IMR-90 (cell line): ENCODE measurements at regions not wholly inside any gene's neighbourhood (a gene's known extent, or its start where the extent isn't known, plus 50 kb on each side); places are given as distances from the start of the nearest gene placed in this dataset.

ENCODE experiments used
- ATAC-seq: fragments of 200-7000 bp; cut with Tn5 transposase; 2 replicates; pipeline ENCODE4 v1.9.1; 2020; ENCODE audit warnings: low read depth, mild to moderate bottlenecking, moderate library complexity
- BruUV-seq: library from RNA; stranded (reverse); fragments of 400-500 nt; replicated peaks from 2 replicates; lab custom pipeline; 2021; lab: Mats Ljungman, UMichigan
- CTCF ChIA-PET: fragments of 300-600 bp; formaldehyde crosslinking; extraction: SDS; loops from one replicate; lab custom pipeline; 2021; ENCODE audit warnings: antibody characterized with exemption; lab: Yijun Ruan, JAX
- POLR2A ChIA-PET: fragments of 300-600 bp; sonication (Branson Sonifier 250); formaldehyde crosslinking; loops from one replicate; lab custom pipeline; 2022; ENCODE audit warnings: antibody characterized with exemption; ENCODE audit not compliant: unreplicated experiment; lab: Charles Lee
- DNase-seq: peaks from one replicate; pipeline ENCODE4 v3.0.0; 2013
- H2AFZ ChIP-seq: replicated peaks from 2 replicates; pipeline ENCODE3; 2013; ENCODE audit warnings: low read length, mild to moderate bottlenecking; ENCODE audit not compliant: poor library complexity
- H2AK5ac ChIP-seq: 2 replicates; pipeline ENCODE4 v1.6.1; 2013; ENCODE audit warnings: low read depth, low read length, inconsistent platforms
- H2AK9ac ChIP-seq: replicated peaks from 2 replicates; pipeline ENCODE3; 2013; ENCODE audit warnings: mild to moderate bottlenecking, low read depth, low read length, moderate library complexity; ENCODE audit not compliant: poor library complexity
- H2BK120ac ChIP-seq: 2 replicates; pipeline ENCODE4 v1.6.1; 2013; ENCODE audit warnings: low read depth, low read length, inconsistent platforms
- H2BK15ac ChIP-seq: 3 replicates; pipeline ENCODE4 v1.6.1; 2013; ENCODE audit warnings: low read depth, low read length, inconsistent platforms
- H2BK20ac ChIP-seq: 2 replicates; pipeline ENCODE4 v1.6.1; 2013; ENCODE audit warnings: low read depth, mild to moderate bottlenecking, inconsistent platforms, low read length, moderate library complexity
- H2BK5ac ChIP-seq: 2 replicates; pipeline ENCODE4 v1.6.1; 2013; ENCODE audit warnings: mild to moderate bottlenecking, low read depth, low read length, inconsistent platforms; ENCODE audit not compliant: poor library complexity, severe bottlenecking
- H3K14ac ChIP-seq: replicated peaks from 2 replicates; pipeline ENCODE4 v1.6.1; 2013; ENCODE audit warnings: low read depth, low read length, inconsistent platforms
- H3K18ac ChIP-seq: 2 replicates; pipeline ENCODE4 v1.6.1; 2013; ENCODE audit warnings: low read depth, low read length, control low read depth
- H3K23ac ChIP-seq: 2 replicates; pipeline ENCODE4 v1.6.1; 2013; ENCODE audit warnings: low read depth, low read length, inconsistent platforms
- H3K27ac ChIP-seq: 2 replicates; pipeline ENCODE4 v1.5.1; 2013; ENCODE audit warnings: mild to moderate bottlenecking, control low read depth, low read length; ENCODE audit not compliant: insufficient read depth
- H3K27me3 ChIP-seq: 2 replicates; pipeline ENCODE4 v1.6.1; 2013; ENCODE audit warnings: low read length; ENCODE audit not compliant: control insufficient read depth, insufficient read depth
- H3K36me3 ChIP-seq: 2 replicates; pipeline ENCODE4 v1.6.1; 2013; ENCODE audit warnings: low read length, mixed read lengths; ENCODE audit not compliant: control insufficient read depth, insufficient read depth
- H3K4ac ChIP-seq: 2 replicates; pipeline ENCODE4 v1.6.1; 2013; ENCODE audit warnings: low read depth, low read length, inconsistent platforms
- H3K4me1 ChIP-seq: 2 replicates; pipeline ENCODE4 v1.6.1; 2013; ENCODE audit warnings: low read length, mixed read lengths; ENCODE audit not compliant: control insufficient read depth, insufficient read depth
- H3K4me2 ChIP-seq: 2 replicates; pipeline ENCODE4 v1.6.1; 2013; ENCODE audit warnings: low read depth, mild to moderate bottlenecking, control low read depth, low read length, moderate library complexity
- H3K4me3 ChIP-seq: 2 replicates; pipeline ENCODE4 v1.5.1; 2013; ENCODE audit warnings: low read depth, mild to moderate bottlenecking, control low read depth, low read length, moderate library complexity; ENCODE audit not compliant: insufficient read depth
- H3K56ac ChIP-seq: 2 replicates; pipeline ENCODE4 v1.6.1; 2013; ENCODE audit warnings: low read length, inconsistent platforms; ENCODE audit not compliant: insufficient read depth; ENCODE audit errors: extremely low read depth
- H3K79me1 ChIP-seq, 2 experiments: 2 replicates each; pipeline ENCODE4 v1.6.1; 2013; ENCODE audit warnings: low read length in 2 of 2, inconsistent platforms in 1 of 2, low read depth in 1 of 2
- H3K9ac ChIP-seq: 2 replicates; pipeline ENCODE4 v1.6.1; 2013; ENCODE audit warnings: low read depth, low read length, control low read depth
- H3K9me1 ChIP-seq: 2 replicates; pipeline ENCODE4 v1.6.1; 2013; ENCODE audit warnings: low read length, inconsistent platforms; ENCODE audit not compliant: insufficient read depth
- H3K9me3 ChIP-seq: 2 replicates; pipeline ENCODE4 v1.6.1; 2013; ENCODE audit warnings: low read length; ENCODE audit not compliant: control insufficient read depth, insufficient read depth
- H4K20me1 ChIP-seq: 2 replicates; pipeline ENCODE4 v1.6.1; 2013; ENCODE audit warnings: low read length, inconsistent platforms; ENCODE audit not compliant: insufficient read depth
- H4K5ac ChIP-seq: 2 replicates; pipeline ENCODE4 v1.6.1; 2013; ENCODE audit warnings: mild to moderate bottlenecking, low read depth, low read length, control low read depth
- H4K8ac ChIP-seq, 2 experiments: 2 replicates each; pipeline ENCODE4 v1.6.1; 2013; ENCODE audit warnings: low read depth in 2 of 2, low read length in 2 of 2, control low read depth in 1 of 2, inconsistent platforms in 1 of 2
- H4K91ac ChIP-seq: 2 replicates; pipeline ENCODE4 v1.6.1; 2013; ENCODE audit warnings: low read depth, low read length, inconsistent platforms; ENCODE audit not compliant: insufficient read depth
- POLR2A ChIP-seq: IDR thresholded peaks from 2 replicates; pipeline ENCODE4 v1.6.1; 2012; ENCODE audit warnings: mild to moderate bottlenecking, low read depth, low read length
- RFX5 ChIP-seq: IDR thresholded peaks from 2 replicates; pipeline ENCODE4 v1.8.0; 2012; ENCODE audit warnings: low read depth, mild to moderate bottlenecking, low read length, moderate library complexity
- USF2 ChIP-seq: fragments of 150-350 bp; IDR thresholded peaks from 2 replicates; pipeline ENCODE4 v1.6.1; 2017; ENCODE audit warnings: mild to moderate bottlenecking, antibody characterized with exemption, low read length, low read depth
- WGBS, 2 experiments: methylation state at CpG; one replicate each; pipeline versions ENCODE4 v1.1.5 to v1.1.7; 2013; ENCODE audit warnings: missing lambda C conversion rate in 2 of 2; ENCODE audit not compliant: insufficient read length in 1 of 2; ENCODE audit errors: extremely low coverage in 2 of 2; 5-methylcytosine and 5-hydroxymethylcytosine counted together
- dilution Hi-C: fragments of 300-500 bp; cut with HindIII; formaldehyde crosslinking; loops from one replicate; pipeline ENCODE4 v1.14.3; 2018; ENCODE audit warnings: low sequenced_read_pairs; ENCODE audit not compliant: unreplicated experiment
- in situ Hi-C: fragments of 300-500 bp; cut with MboI; formaldehyde crosslinking; loops from 3 replicates; pipeline ENCODE4 v1.14.3; 2019; ENCODE audit warnings: low sequenced_read_pairs, inconsistent platforms, mixed read lengths
- intact Hi-C: fragments of 100-400 bp; cut with micrococcal nuclease; formaldehyde crosslinking; loops from 2 replicates; pipeline ENCODE4 v1.10.0; 2022

- Histone ChIP-seq H3K9me3 (no peaks in the 10 kb centered on the region), H3K36me3 (no peaks in the 10 kb centered on the region), H3K56ac (no peak overlapping the region), H3K4ac (peak overlapping the region; percentile 24; the same call in 1 of the 2 replicates), H2AK5ac (peak overlapping the region; percentile 2; the same call in 1 of the 2 replicates), H4K8ac (peak overlapping the region; percentile 1 to 6; a peak in 1 of 4 replicates), H4K91ac (0 out of 2 replicates have a peak overlapping the region, but pooled peaks have one; percentile 0), H3K79me1 (peaks cover 0 to 7% of the 10 kb centered on the region in 2 experiments; a peak in 2 of 4 replicates), H3K9ac (no peak overlapping the region), H2AFZ (no peak overlapping the region), H4K5ac (peak overlapping the region; percentile 24; the same call in 1 of the 2 replicates), H3K9me1 (no peaks in the 10 kb centered on the region), H2BK120ac (peak overlapping the region; percentile 76; the same call in 1 of the 2 replicates), H3K4me3 (no peak overlapping the region), H2BK5ac (peak overlapping the region; percentile 59), H3K27me3 (no peaks in the 10 kb centered on the region), H3K23ac (no peak overlapping the region; the same call in 1 of the 2 replicates), H2AK9ac (no peak overlapping the region), H3K4me2 (peak overlapping the region; percentile 42; the same call in 1 of the 2 replicates), H4K20me1 (no peaks in the 10 kb centered on the region), H2BK20ac (peak overlapping the region; percentile 69; the same call in 1 of the 2 replicates), H3K27ac (no peak overlapping the region), H2BK15ac (peak overlapping the region; percentile 24; the same call in 2 of the 3 replicates), H3K4me1 (peaks cover 13% of the 10 kb centered on the region; the same call in 1 of the 2 replicates), H3K18ac (peak overlapping the region; percentile 89; the same call in 1 of the 2 replicates), H3K14ac (peak overlapping the region; percentile 17; the same call in 1 of the 2 replicates)
- DNase-seq (peak; percentile 39), ATAC-seq (no peak)
- in situ Hi-C loops (no loop called here), intact Hi-C loops (no loop called here), dilution Hi-C loops (no loop called here)
- WGBS, 2 experiments = 80% methylated on average over 3 of the region's 4 CpGs; no CpG with 5 or more reads in 1 of the 2 experiments
- BruUV-seq = no TSS peak
- ChIA-PET POLR2A (no interaction called here), CTCF (no interaction called here)
- TF ChIP-seq USF2 (no peak), RFX5 (no peak), POLR2A (no peak)
Measured at GRCh38 chr3:74531491-74531890, 83.0 kb downstream of the CNTN3 start.
